Femur (tissue), 1 donor: ENCODE measurements at regions not wholly inside any gene's neighbourhood (a gene's known extent, or its start where the extent isn't known, plus 50 kb on each side); places are given as distances from the start of the nearest gene placed in this dataset.
"Not testable (repeated sequence)": the region's sequence is repeated elsewhere in the genome, so short reads cannot be mapped to it uniquely, and the experiment has no call there.

Experiments
- DNase-seq: peaks from one replicate; pipeline ENCODE4 v3.0.0-alpha.2; 2017

GRCh38 chr2:91839904-91840868 is 3031.0 kb upstream of the TEKT4 start:
- DNase-seq, result no peak

GRCh38 chr2:91842264-91842663 is 3029.0 kb upstream of the TEKT4 start:
- not testable (repeated sequence) for DNase-seq

GRCh38 chr2:91842913-91843312 is 3028.3 kb upstream of the TEKT4 start:
- DNase-seq, result not testable (repeated sequence)

- DNase-seq, result not testable (repeated sequence)
Observed at GRCh38 chr2:91843723-91844450, 3027.3 kb upstream of the TEKT4 start.

- DNase-seq, result not testable (repeated sequence)
Observed at GRCh38 chr2:91844451-91844825, 3026.8 kb upstream of the TEKT4 start.

GRCh38 chr2:91846388-91846787 is 3024.8 kb upstream of the TEKT4 start:
- DNase-seq, result not testable (repeated sequence)

GRCh38 chr2:91851689-91852420 is 3019.4 kb upstream of the TEKT4 start:
- not testable (repeated sequence) for DNase-seq

GRCh38 chr2:91856971-91857370 is 3014.3 kb upstream of the TEKT4 start:
- not testable (repeated sequence) for DNase-seq

- DNase-seq, result not testable (repeated sequence)
Observed at GRCh38 chr2:91857711-91858110, 3013.5 kb upstream of the TEKT4 start.

- not testable (repeated sequence) for DNase-seq
Observed at GRCh38 chr2:91871716-91872115, 2999.5 kb upstream of the TEKT4 start.

- not testable (repeated sequence) for DNase-seq
Observed at GRCh38 chr2:91873416-91873815, 2997.8 kb upstream of the TEKT4 start.

- not testable (repeated sequence) for DNase-seq
Observed at GRCh38 chr2:91877658-91878210, 2993.5 kb upstream of the TEKT4 start.

GRCh38 chr2:91895091-91895490 is 2976.1 kb upstream of the TEKT4 start:
- not testable (repeated sequence) for DNase-seq

GRCh38 chr2:91917602-91918001 is 2953.6 kb upstream of the TEKT4 start:
- not testable (repeated sequence) for DNase-seq
